Fibroblast of skin of right quadriceps (primary cell): ENCODE measurements at regions not wholly inside any gene's neighbourhood (a gene's known extent, or its start where the extent isn't known, plus 50 kb on each side); places are given as distances from the start of the nearest gene placed in this dataset.

Experiments
- DNase-seq: peaks from one replicate; pipeline ENCODE4 v3.0.0-alpha.2; 2013

GRCh38 chr12:116382686-116383530 is 105.4 kb upstream of the MED13L start:
- DNase-seq: peak; percentile 99

- DNase-seq: no peak
Measured at GRCh38 chr12:116384175-116384574, 106.7 kb upstream of the MED13L start.

GRCh38 chr12:116384691-116385485 is 107.4 kb upstream of the MED13L start:
- DNase-seq: peak; percentile 62

- no peak for DNase-seq
Measured at GRCh38 chr12:116385486-116386217, 108.2 kb upstream of the MED13L start.

GRCh38 chr12:116389326-116389725 is 111.8 kb upstream of the MED13L start:
- DNase-seq: no peak

GRCh38 chr12:116389990-116390389 is 112.5 kb upstream of the MED13L start:
- peak; percentile 98 for DNase-seq

- peak; percentile 30 for DNase-seq
Measured at GRCh38 chr12:116390401-116391335, 113.2 kb upstream of the MED13L start.

GRCh38 chr12:116391501-116391900 is 114.0 kb upstream of the MED13L start:
- DNase-seq: no peak

- DNase-seq: no peak
Measured at GRCh38 chr12:116392061-116392460, 114.6 kb upstream of the MED13L start.

GRCh38 chr12:116393255-116393654 is 115.8 kb upstream of the MED13L start:
- no peak for DNase-seq

- no peak for DNase-seq
Measured at GRCh38 chr12:116393859-116394650, 116.6 kb upstream of the MED13L start.

GRCh38 chr12:116395396-116395795 is 117.9 kb upstream of the MED13L start:
- DNase-seq: peak; percentile 84

- peak; percentile 74 for DNase-seq
Measured at GRCh38 chr12:116397148-116397547, 119.7 kb upstream of the MED13L start.

- DNase-seq: no peak
Measured at GRCh38 chr12:116398193-116398592, 120.7 kb upstream of the MED13L start.

- no peak for DNase-seq
Measured at GRCh38 chr12:116399055-116399454, 121.6 kb upstream of the MED13L start.

- DNase-seq: no peak
Measured at GRCh38 chr12:116400636-116401372, 123.3 kb upstream of the MED13L start.

- no peak for DNase-seq
Measured at GRCh38 chr12:116401565-116401964, 124.1 kb upstream of the MED13L start.

- no peak for DNase-seq
Measured at GRCh38 chr12:116402163-116402939, 124.9 kb upstream of the MED13L start.

- no peak for DNase-seq
Measured at GRCh38 chr12:116403546-116403945, 126.1 kb upstream of the MED13L start.

GRCh38 chr12:116404247-116404646 is 126.8 kb upstream of the MED13L start:
- no peak for DNase-seq
